ENCODE measurements at regions not wholly inside any gene's neighbourhood (a gene's known extent, or its start where the extent isn't known, plus 50 kb on each side); places are given as distances from the start of the nearest gene placed in this dataset.
"Not testable (repeated sequence)": the region's sequence is repeated elsewhere in the genome, so short reads cannot be mapped to it uniquely, and the experiment has no call there.

DNA sequence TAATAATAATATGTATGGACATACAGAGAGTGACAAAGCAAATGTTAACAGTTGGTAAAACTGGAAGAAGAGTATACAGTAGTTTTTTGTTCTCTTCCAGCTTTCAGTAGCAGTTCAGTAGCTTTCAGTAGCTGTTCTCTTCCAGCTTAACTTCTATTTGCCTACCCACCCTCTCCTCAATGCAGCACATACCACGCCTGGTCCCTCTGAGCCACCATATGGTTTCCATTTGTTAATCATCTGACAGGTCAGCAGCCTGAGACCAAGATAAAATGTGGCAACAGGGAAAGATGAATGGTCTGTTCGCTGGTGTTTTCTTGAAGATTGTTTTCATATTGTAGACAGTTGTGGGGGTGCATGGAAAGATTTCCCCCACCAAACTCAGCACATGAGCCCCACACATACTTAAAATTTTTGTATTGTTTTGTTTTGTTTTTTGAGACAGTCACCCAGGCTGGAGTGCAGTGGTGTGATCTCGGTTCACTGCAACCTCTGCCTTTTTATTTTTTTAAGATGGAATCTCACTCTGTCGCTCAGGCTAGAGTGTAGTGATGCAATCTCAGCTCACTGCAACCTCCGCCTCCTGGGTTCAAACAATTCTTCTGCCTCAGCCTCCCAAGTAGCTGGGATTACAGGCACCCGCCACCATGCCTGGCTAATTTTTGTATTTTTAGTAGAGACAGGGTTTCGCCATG, 56.8 kb downstream of the ATP6V0E2 start:
- H3K36me3 Mint-ChIP-seq (ENCODE audit: insufficient read depth); H3K27ac Mint-ChIP-seq; H3K27me3 Mint-ChIP-seq: not testable (repeated sequence)

DNA sequence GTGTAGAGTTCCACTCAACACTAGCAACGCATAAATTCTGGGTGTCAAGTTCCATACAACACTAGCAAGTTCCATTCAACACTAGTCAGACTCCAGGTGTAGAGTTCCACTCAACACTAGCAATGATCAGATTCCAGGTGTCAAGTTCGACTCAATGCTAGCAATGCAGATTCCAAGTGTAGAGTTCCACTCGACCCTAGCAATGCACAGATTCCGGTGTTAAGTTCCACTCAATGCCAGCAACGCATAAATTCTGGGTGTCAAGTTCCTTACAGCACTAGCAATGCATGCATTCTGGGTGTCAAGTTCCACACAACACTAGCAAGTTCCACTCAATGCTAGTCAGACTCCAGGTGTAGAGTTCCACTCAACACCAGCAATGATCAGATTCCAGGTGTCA, 60.0 kb downstream of the ATP6V0E2 start:
- not testable (repeated sequence) for H3K27ac Mint-ChIP-seq; H3K4me3 Mint-ChIP-seq (ENCODE audit: low read depth); H3K9me3 Mint-ChIP-seq (ENCODE audit: low read depth); DNase-seq (ENCODE audit: low spot score, unreplicated experiment); H3K36me3 Mint-ChIP-seq (ENCODE audit: insufficient read depth); H3K4me1 Mint-ChIP-seq (ENCODE audit: low read depth)
- peaks cover 17% of the 10 kb centered on the region for H3K27me3 Mint-ChIP-seq

More for the DNA sequence above, 56.8 kb downstream of the ATP6V0E2 start:
- not testable (repeated sequence) for DNase-seq (ENCODE audit: low spot score, unreplicated experiment); H3K9me3 Mint-ChIP-seq (ENCODE audit: low read depth); H3K4me1 Mint-ChIP-seq (ENCODE audit: low read depth); H3K4me3 Mint-ChIP-seq (ENCODE audit: low read depth)

DNA sequence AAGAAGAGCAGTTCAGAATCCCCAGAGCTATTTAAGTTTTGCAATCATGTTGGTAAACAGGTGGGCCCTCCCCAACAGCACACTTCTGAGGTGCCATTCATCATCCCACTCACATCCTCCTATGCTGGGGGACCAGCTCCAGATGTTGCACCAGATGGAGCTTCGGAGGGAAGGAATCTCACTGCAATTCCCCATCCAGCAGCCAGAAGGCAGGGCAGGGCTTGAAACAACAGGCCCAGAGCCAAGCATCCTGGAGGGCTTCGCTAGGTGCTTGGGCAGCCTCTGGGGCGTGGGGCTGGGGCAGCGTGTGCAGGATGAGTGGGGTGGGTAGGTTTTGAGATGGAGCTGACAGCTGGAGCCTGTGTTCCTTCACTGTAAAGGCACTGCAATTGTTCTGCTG, 73.6 kb downstream of the ATP6V0E2 start:
- H3K4me3 Mint-ChIP-seq (ENCODE audit: low read depth); H3K9me3 Mint-ChIP-seq (ENCODE audit: low read depth); H3K36me3 Mint-ChIP-seq (ENCODE audit: insufficient read depth); H3K4me1 Mint-ChIP-seq (ENCODE audit: low read depth); DNase-seq (ENCODE audit: low spot score, unreplicated experiment); H3K27ac Mint-ChIP-seq: not testable (repeated sequence)
- H3K27me3 Mint-ChIP-seq, result peaks cover 24% of the 10 kb centered on the region

DNA sequence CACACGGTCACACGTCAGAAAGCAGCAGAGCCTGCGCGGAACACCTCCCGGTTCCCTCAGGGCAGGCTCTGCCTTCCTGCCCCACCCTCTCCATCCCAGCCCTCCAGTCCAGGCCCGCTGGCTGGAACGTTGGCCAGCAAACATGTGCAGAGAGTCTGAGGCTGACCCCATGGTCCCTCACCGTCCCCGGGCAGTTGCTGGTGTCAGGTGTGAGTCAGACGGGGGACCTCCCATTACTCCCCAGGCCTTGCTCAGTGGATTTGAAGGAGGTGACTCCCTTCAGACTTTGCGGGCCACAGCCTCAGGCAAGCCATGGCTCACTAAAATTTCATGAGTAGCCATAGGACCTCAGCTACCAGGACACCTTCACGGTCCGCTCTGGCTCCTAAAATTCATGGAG, 74.7 kb downstream of the ATP6V0E2 start:
- peaks cover 25% of the 10 kb centered on the region for H3K27me3 Mint-ChIP-seq
- not testable (repeated sequence) for H3K4me1 Mint-ChIP-seq (ENCODE audit: low read depth); DNase-seq (ENCODE audit: low spot score, unreplicated experiment); H3K4me3 Mint-ChIP-seq (ENCODE audit: low read depth); H3K36me3 Mint-ChIP-seq (ENCODE audit: insufficient read depth); H3K27ac Mint-ChIP-seq; H3K9me3 Mint-ChIP-seq (ENCODE audit: low read depth)

DNA sequence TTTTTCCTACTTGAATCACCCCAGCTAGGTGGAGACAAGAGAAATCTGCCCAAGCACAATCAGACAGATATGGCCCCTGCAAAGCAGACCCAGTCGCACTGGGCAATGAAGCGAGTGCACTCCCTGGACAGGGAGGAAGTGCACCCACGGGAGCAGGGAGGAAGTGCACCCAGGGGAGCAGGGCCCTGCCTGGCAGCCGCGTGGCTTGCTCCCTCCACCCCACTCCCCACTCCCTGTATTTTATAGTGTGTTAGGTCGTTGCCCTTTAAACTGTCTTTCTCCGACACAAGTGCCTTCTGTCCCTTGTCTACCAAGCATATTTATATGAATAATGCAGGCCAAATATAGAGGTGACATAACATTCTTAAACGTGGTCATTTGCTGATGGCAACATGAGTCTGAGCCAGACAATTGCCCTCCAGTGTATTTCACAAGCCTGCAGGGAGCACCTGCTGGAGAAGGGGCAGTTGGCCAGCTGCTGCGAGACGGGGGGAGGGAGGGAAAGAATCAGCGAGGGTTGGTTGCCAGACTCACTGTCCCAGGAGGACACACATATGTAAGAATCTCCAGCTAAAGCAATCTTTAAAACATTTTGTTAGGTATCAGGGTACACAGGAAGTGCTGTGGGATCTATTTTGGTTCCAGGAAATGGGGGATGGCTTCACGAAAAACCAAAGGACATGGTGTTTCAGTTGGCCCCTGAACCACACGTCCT, 76.3 kb downstream of the ATP6V0E2 start:
- H3K4me1 Mint-ChIP-seq (ENCODE audit: low read depth); H3K36me3 Mint-ChIP-seq (ENCODE audit: insufficient read depth); DNase-seq (ENCODE audit: low spot score, unreplicated experiment); H3K27ac Mint-ChIP-seq; H3K9me3 Mint-ChIP-seq (ENCODE audit: low read depth); H3K4me3 Mint-ChIP-seq (ENCODE audit: low read depth): not testable (repeated sequence)
- peaks cover 25% of the 10 kb centered on the region for H3K27me3 Mint-ChIP-seq

DNA sequence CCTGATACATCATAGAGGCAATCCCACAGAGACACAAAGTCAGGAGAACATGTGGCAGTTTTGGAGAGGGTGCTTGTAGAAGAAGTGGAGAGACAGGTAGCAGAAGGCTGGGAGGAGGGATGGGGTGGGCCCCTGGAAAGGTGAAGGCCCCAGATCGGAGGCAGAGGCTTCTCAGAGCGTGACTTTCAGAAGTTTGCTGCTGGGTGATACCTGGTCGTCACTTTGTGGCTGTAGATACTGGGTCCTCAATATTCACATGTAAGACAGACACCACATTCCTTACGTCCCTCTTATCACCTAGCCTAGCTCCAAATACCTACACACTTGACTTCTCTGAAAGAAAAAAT, 76.8 kb downstream of the ATP6V0E2 start:
- not testable (repeated sequence) for H3K4me3 Mint-ChIP-seq (ENCODE audit: low read depth); H3K27ac Mint-ChIP-seq; H3K9me3 Mint-ChIP-seq (ENCODE audit: low read depth); H3K4me1 Mint-ChIP-seq (ENCODE audit: low read depth); DNase-seq (ENCODE audit: low spot score, unreplicated experiment); H3K36me3 Mint-ChIP-seq (ENCODE audit: insufficient read depth)
- H3K27me3 Mint-ChIP-seq, result peaks cover 24% of the 10 kb centered on the region

DNA sequence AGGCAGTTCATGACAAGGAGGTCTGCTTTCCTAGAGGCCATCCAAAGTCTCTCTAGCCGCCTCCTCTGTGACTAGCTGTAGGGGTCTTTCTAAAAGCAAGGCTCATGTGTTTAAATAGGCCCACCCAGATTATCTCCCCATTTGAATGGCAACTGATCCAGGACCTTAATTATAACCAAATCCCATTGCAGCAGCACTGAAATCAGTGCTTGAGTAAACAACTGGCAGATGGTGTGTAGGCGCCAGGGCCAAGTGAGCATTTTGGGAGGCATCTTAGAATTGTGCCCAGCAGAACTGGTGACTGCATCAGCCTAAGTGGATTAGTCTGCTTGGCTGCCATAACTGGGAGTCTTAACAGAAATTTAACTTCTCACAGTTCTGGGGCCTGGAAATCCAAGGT, 77.8 kb downstream of the ATP6V0E2 start:
- H3K4me1 Mint-ChIP-seq (ENCODE audit: low read depth); DNase-seq (ENCODE audit: low spot score, unreplicated experiment); H3K9me3 Mint-ChIP-seq (ENCODE audit: low read depth); H3K27ac Mint-ChIP-seq; H3K36me3 Mint-ChIP-seq (ENCODE audit: insufficient read depth); H3K4me3 Mint-ChIP-seq (ENCODE audit: low read depth): not testable (repeated sequence)
- peaks cover 18% of the 10 kb centered on the region for H3K27me3 Mint-ChIP-seq

DNA sequence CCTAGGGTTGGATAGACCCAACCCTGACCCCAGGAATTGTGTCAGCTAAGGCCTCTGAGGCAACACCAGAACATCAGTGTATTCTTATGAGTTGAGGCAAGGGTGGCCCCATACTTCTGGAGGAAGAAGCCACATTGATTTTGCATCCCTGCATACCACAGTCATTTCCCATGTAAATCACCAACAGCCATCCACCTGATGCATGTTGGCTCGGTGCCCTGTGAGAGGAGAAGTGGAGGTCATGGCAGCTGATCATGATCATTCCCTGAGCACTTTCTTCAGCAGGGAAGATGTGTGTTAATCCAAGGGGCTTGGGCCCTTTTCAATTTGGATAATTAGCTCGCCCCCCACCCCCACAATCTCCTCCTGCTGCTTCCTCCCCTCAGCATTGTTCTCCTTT, 85.1 kb downstream of the ATP6V0E2 start:
- H3K36me3 Mint-ChIP-seq (ENCODE audit: insufficient read depth); DNase-seq (ENCODE audit: low spot score, unreplicated experiment); H3K4me3 Mint-ChIP-seq (ENCODE audit: low read depth); H3K4me1 Mint-ChIP-seq (ENCODE audit: low read depth); H3K27ac Mint-ChIP-seq; H3K9me3 Mint-ChIP-seq (ENCODE audit: low read depth): not testable (repeated sequence)
- peaks cover 19% of the 10 kb centered on the region for H3K27me3 Mint-ChIP-seq

DNA sequence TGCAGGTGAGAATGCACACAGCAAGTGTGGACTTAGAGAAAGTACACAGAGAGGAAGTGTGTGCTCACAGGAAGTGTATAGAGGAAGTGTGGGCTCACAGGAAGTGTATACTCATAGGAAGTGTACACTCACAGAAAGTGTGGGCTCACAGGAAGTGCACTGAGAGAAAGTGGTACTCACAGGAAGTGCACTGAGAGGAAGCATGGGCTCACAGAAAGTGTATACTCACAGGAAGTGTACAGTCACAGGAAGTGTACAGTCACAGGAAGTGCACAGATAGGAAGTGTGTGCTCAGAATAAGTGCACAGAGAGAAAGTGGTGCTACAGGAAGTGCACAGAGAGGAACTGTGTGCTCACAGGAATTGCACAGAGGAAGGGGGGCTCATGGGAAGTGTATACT, 87.1 kb downstream of the ATP6V0E2 start:
- not testable (repeated sequence) for H3K27ac Mint-ChIP-seq; H3K4me3 Mint-ChIP-seq (ENCODE audit: low read depth); H3K9me3 Mint-ChIP-seq (ENCODE audit: low read depth); H3K4me1 Mint-ChIP-seq (ENCODE audit: low read depth); H3K36me3 Mint-ChIP-seq (ENCODE audit: insufficient read depth); DNase-seq (ENCODE audit: low spot score, unreplicated experiment)
- H3K27me3 Mint-ChIP-seq, result peaks cover 13% of the 10 kb centered on the region

DNA sequence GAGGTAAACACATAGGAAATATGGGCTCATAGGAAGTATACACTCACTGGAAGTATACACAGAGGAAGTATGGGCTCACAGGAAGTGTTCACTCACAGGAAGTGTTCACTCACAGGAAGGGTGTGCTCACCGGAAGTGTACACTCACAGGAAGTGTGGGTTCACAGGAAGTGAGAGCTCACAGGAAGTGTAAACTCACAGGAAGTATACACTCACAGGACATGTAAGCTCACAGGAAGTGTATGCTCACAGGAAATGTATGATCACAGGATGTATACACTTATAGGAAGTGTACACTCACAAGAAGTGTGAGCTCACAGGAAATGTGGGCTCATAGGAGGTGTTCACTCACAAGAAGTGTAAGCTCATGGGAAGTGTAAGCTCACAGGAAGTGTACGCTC, 88.1 kb downstream of the ATP6V0E2 start:
- H3K4me3 Mint-ChIP-seq (ENCODE audit: low read depth); H3K4me1 Mint-ChIP-seq (ENCODE audit: low read depth); H3K27ac Mint-ChIP-seq; H3K36me3 Mint-ChIP-seq (ENCODE audit: insufficient read depth); DNase-seq (ENCODE audit: low spot score, unreplicated experiment); H3K9me3 Mint-ChIP-seq (ENCODE audit: low read depth): not testable (repeated sequence)
- peaks cover 11% of the 10 kb centered on the region for H3K27me3 Mint-ChIP-seq

DNA sequence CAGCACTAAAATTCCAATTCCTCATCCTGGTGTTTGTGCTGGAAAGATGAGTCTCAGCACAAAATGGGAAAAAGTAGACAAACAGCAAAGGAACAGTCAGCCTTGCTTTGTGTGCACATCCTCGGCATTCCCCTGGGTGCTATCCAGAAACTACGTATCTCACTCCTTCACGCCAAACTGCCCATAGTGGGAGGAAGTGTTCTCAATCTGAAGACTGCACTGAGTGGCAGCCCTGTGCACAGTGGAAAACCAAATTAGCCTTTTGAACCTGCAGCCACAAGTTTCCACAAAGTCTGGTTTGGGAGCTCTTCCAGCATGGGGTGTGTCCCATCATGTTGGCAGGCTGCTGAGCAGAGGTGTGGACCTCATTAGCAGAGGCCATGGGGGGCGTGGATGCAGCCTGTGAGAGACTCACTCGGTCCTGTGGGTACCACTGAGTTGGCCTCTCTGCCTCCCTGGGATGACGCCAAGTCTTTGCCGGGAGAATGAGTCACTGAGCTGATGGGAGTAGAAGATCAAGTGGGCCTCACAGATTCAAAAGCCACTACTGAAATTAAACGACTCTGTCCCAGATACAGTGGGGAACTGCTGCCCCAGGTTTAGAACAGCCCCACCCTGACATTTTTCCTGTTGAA, 89.0 kb downstream of the ATP6V0E2 start:
- DNase-seq (ENCODE audit: low spot score, unreplicated experiment); H3K27ac Mint-ChIP-seq; H3K9me3 Mint-ChIP-seq (ENCODE audit: low read depth); H3K36me3 Mint-ChIP-seq (ENCODE audit: insufficient read depth); H3K4me1 Mint-ChIP-seq (ENCODE audit: low read depth); H3K4me3 Mint-ChIP-seq (ENCODE audit: low read depth): not testable (repeated sequence)
- H3K27me3 Mint-ChIP-seq, result peaks cover 12% of the 10 kb centered on the region

DNA sequence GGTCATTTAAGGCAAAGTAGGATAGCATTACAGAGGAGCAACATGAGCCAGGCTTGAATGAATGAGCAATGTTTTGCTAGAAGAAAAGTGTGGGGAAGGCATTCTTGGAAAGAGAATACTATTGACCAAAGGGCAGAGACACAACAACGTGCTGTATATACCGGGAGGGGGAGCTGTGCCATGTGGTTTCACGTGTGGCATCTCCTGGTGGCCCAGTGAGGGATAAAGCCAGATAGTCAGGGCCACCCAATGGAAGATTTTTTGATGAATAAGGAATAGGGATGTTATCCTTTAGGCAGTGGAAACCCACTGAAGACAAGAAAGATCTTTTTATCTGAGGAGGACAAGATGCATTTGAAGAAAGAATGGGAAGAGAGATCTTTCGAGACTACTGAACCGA, 90.2 kb downstream of the ATP6V0E2 start:
- H3K27me3 Mint-ChIP-seq; H3K4me1 Mint-ChIP-seq (ENCODE audit: low read depth); H3K9me3 Mint-ChIP-seq (ENCODE audit: low read depth); H3K27ac Mint-ChIP-seq; H3K36me3 Mint-ChIP-seq (ENCODE audit: insufficient read depth); DNase-seq (ENCODE audit: low spot score, unreplicated experiment); H3K4me3 Mint-ChIP-seq (ENCODE audit: low read depth): not testable (repeated sequence)

DNA sequence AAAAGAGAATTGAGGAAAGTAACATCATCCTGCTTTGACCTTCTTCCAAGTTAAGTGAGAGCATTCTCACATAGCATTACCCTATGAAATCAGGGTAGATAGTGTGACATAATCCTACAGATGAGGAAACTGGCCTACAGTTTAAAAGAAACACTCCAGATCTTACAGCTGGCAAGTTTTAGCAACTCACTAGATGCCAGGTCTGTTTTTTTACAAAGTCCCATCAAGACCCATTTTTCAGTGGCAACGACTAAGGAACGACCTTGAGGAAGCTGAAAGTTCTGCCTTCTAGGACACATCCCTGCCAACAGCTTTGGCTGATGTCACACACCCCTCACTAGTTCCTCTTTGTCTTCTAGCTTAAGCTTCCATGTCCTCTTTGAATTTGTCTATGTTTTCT, 92.7 kb downstream of the ATP6V0E2 start:
- not testable (repeated sequence) for H3K4me3 Mint-ChIP-seq (ENCODE audit: low read depth); H3K4me1 Mint-ChIP-seq (ENCODE audit: low read depth); H3K9me3 Mint-ChIP-seq (ENCODE audit: low read depth); H3K36me3 Mint-ChIP-seq (ENCODE audit: insufficient read depth); H3K27ac Mint-ChIP-seq; DNase-seq (ENCODE audit: low spot score, unreplicated experiment)
- peaks cover 18% of the 10 kb centered on the region for H3K27me3 Mint-ChIP-seq

All from progenitor cell of endocrine pancreas (in vitro differentiated cells).